OCI-LY7 (cell line): ENCODE measurements at regions not wholly inside any gene's neighbourhood (a gene's known extent, or its start where the extent isn't known, plus 50 kb on each side); places are given as distances from the start of the nearest gene placed in this dataset.

Source experiments
- BruUV-seq: library from RNA; stranded (reverse); fragments of 400-500 nt; replicated peaks from 2 replicates; lab custom pipeline; 2021; lab: Mats Ljungman, UMichigan
- CTCF ChIA-PET: fragments of 300-600 bp; sonication (Branson Sonifier 250); formaldehyde crosslinking; loops from one replicate; lab custom pipeline; 2022; ENCODE audit warnings: antibody characterized with exemption; ENCODE audit not compliant: unreplicated experiment; lab: Charles Lee
- POLR2A ChIA-PET: fragments of 300-600 bp; sonication (Branson Sonifier 250); formaldehyde crosslinking; loops from one replicate; lab custom pipeline; 2022; ENCODE audit warnings: antibody characterized with exemption; lab: Charles Lee
- DNase-seq: peaks from one replicate; pipeline ENCODE4 v3.0.0-alpha.2; 2015; ENCODE audit warnings: low spot score
- H2AFZ ChIP-seq: fragments of 200-600 bp; sonication (generic), shearing (Covaris generic); 2 replicates; pipeline ENCODE4 v1.6.1; 2014; ENCODE audit warnings: mild to moderate bottlenecking, antibody characterized with exemption, low read length, moderate library complexity
- H3K27ac ChIP-seq: fragments of 200-600 bp; sonication (generic); 2 replicates; pipeline ENCODE4 v1.5.1; 2014; ENCODE audit warnings: mixed run types, low read depth, mild to moderate bottlenecking, moderate library complexity, low read length, inconsistent platforms; ENCODE audit not compliant: poor library complexity, severe bottlenecking
- H3K36me3 ChIP-seq: fragments of 200-600 bp; sonication (generic); 2 replicates; pipeline ENCODE4 v1.6.1; 2014; ENCODE audit warnings: mild to moderate bottlenecking, antibody characterized with exemption, low read length, moderate library complexity, mixed read lengths; ENCODE audit not compliant: insufficient read depth
- H3K4me1 ChIP-seq: fragments of 200-600 bp; sonication (generic); 2 replicates; pipeline ENCODE4 v1.5.1; 2014; ENCODE audit warnings: mild to moderate bottlenecking, low read length; ENCODE audit not compliant: insufficient read depth, poor library complexity, severe bottlenecking
- H3K4me2 ChIP-seq: fragments of 200-600 bp; sonication (generic); 2 replicates; pipeline ENCODE4 v1.6.1; 2014; ENCODE audit warnings: mild to moderate bottlenecking, low read length
- H3K4me3 ChIP-seq: fragments of 200-600 bp; sonication (generic); 2 replicates; pipeline ENCODE4 v1.5.1; 2014; ENCODE audit warnings: mild to moderate bottlenecking, low read depth, low read length; ENCODE audit not compliant: poor library complexity, severe bottlenecking
- H3K79me2 ChIP-seq: fragments of 200-600 bp; sonication (generic); 2 replicates; pipeline ENCODE4 v1.6.1; 2016; ENCODE audit warnings: low read depth, mild to moderate bottlenecking, low read length, moderate library complexity, mixed read lengths; ENCODE audit not compliant: insufficient read depth
- H3K9me2 ChIP-seq: fragments of 200-600 bp; sonication (generic); 2 replicates; pipeline ENCODE4 v1.6.1; 2016; ENCODE audit warnings: mild to moderate bottlenecking, low read length, mixed read lengths; ENCODE audit not compliant: insufficient read depth
- H3K9me3 ChIP-seq: fragments of 200-600 bp; sonication (generic); 2 replicates; pipeline ENCODE4 v1.6.1; 2014; ENCODE audit warnings: mild to moderate bottlenecking, mixed run types, low read length, mixed read lengths
- H4K20me1 ChIP-seq: fragments of 200-600 bp; sonication (generic); 2 replicates; pipeline ENCODE4 v1.6.1; 2014; ENCODE audit warnings: mild to moderate bottlenecking, antibody characterized with exemption, low read length, moderate library complexity, mixed read lengths; ENCODE audit not compliant: insufficient read depth
- CTCF ChIP-seq: fragments of 200-600 bp; sonication (generic); conservative IDR thresholded peaks from 2 replicates; pipeline ENCODE4 v1.5.1; 2014; ENCODE audit warnings: mild to moderate bottlenecking, antibody characterized with exemption, low read length, moderate library complexity, mixed read lengths
- EZH2phosphoT487 ChIP-seq: fragments of 200-600 bp; sonication (generic); IDR thresholded peaks from 2 replicates; pipeline ENCODE4 v1.6.1; 2018; ENCODE audit warnings: low read depth, borderline replicate concordance, mild to moderate bottlenecking, mixed run types, antibody characterized with exemption, low read length, moderate library complexity, mixed read lengths
- intact Hi-C: fragments of 100-400 bp; cut with micrococcal nuclease; formaldehyde crosslinking; loops from one replicate; pipeline ENCODE4 v1.10.0; 2022; ENCODE audit not compliant: unreplicated experiment

DNA sequence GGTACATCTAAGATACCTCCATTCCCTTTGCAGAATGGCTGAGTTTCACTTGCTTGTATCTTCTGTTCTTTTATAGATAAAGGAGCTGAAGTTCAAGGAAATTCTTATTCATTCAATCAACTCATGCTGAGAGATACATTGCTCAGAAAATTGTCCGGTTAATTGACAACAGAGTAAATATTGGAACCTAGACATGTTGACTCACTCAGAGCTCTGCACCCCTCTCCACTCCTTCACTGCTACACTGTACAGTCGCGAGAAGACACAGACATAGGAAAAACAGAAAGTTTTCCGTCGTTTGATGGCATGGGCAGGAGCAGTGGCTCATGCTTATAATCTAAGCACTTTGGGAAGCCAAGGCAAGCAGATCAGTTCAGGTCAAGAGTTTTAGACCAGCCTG lies 690.5 kb upstream of the SOX9 start:
- H3K4me3 ChIP-seq: no peak overlapping the region
- no peak for DNase-seq
- no peaks in the 10 kb centered on the region for H4K20me1 ChIP-seq
- H3K36me3 ChIP-seq: peaks cover 24% of the 10 kb centered on the region
- peak overlapping the region; percentile 33; the same call in 1 of the 2 replicates for H2AFZ ChIP-seq
- POLR2A ChIA-PET: no interaction called here
- no peak overlapping the region for H3K4me2 ChIP-seq
- H3K9me3 ChIP-seq: peaks cover 28% of the 10 kb centered on the region
- H3K79me2 ChIP-seq: no peaks in the 10 kb centered on the region
- H3K4me1 ChIP-seq: peaks cover 17% of the 10 kb centered on the region
- TF ChIP-seq EZH2phosphoT487 (no peak), CTCF (no peak)
- H3K9me2 ChIP-seq: no peaks in the 10 kb centered on the region
- H3K27ac ChIP-seq: no peak overlapping the region
- BruUV-seq: no TSS peak
- CTCF ChIA-PET: no interaction called here
- intact Hi-C loops: no loop called here

DNA sequence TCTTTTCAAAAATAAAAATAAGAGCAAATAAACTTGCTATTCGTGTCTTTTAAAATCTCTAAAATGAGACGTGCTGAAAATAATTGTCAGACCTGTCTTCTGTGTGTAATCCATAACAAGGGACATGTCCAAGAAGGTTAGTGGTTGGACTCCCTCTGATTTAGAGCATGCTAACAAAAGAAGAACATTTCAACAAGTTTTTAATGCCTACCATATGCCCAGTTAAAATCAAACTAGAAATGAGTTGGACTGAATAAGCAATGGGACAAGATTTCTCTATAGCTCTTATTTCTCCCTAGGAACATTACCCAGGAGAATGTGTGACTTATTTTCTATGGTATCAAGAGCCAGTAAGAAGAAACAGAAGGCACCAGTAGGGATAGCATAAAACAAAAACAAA lies 689.7 kb upstream of the SOX9 start:
- Histone ChIP-seq H3K9me2 (no peaks in the 10 kb centered on the region), H3K79me2 (no peaks in the 10 kb centered on the region), H2AFZ (peak overlapping the region; percentile 33; the same call in 1 of the 2 replicates), H3K9me3 (peaks cover 28% of the 10 kb centered on the region), H4K20me1 (no peaks in the 10 kb centered on the region), H3K4me2 (no peak overlapping the region), H3K36me3 (peaks cover 24% of the 10 kb centered on the region), H3K4me1 (peaks cover 9% of the 10 kb centered on the region), H3K4me3 (no peak overlapping the region), H3K27ac (no peak overlapping the region)
- CTCF ChIA-PET: no interaction called here
- no TSS peak for BruUV-seq
- TF ChIP-seq EZH2phosphoT487 (no peak), CTCF (no peak)
- intact Hi-C loops: no loop called here
- POLR2A ChIA-PET: no interaction called here
- DNase-seq: no peak

GRCh38 chr17:71432378-71433315 lies 688.2 kb upstream of the SOX9 start:
- Histone ChIP-seq H3K27ac (no peak overlapping the region), H3K4me1 (peaks cover 2% of the 10 kb centered on the region), H3K4me3 (no peak overlapping the region), H3K9me2 (no peaks in the 10 kb centered on the region), H3K9me3 (peaks cover 27% of the 10 kb centered on the region), H3K79me2 (no peaks in the 10 kb centered on the region), H3K36me3 (peaks cover 20% of the 10 kb centered on the region), H3K4me2 (no peak overlapping the region), H4K20me1 (no peaks in the 10 kb centered on the region), H2AFZ (peak overlapping the region; percentile 11; the same call in 1 of the 2 replicates)
- TF ChIP-seq EZH2phosphoT487 (no peak), CTCF (no peak)
- BruUV-seq: no TSS peak
- no peak for DNase-seq
- intact Hi-C loops: no loop called here
- ChIA-PET CTCF (no interaction called here), POLR2A (interaction anchor here (0.7 to 2.0 kb wide), 3 partner anchors 9 to 171 kb away, joined by 3 to 7 read pairs (median 3); no protein-coding TSS in a partner anchor)
